HAP-1 (cell line): ENCODE measurements at regions not wholly inside any gene's neighbourhood (a gene's known extent, or its start where the extent isn't known, plus 50 kb on each side); places are given as distances from the start of the nearest gene placed in this dataset.

Experiments used
- DNase-seq, 2 experiments: peaks; one replicate each; pipeline ENCODE4 v3.0.0-alpha.2; 2016 to 2020; ENCODE audit warnings: low spot score in 2 of 2
- H3K27me3 ChIP-seq: fragments of 250-450 bp; sonication (Bioruptor Pico); 2 replicates; pipeline ENCODE4 v1.5.1; 2020; ENCODE audit warnings: low read depth, mild to moderate bottlenecking, moderate library complexity
- H3K36me3 ChIP-seq: fragments of 250-450 bp; sonication (Bioruptor Pico); replicated peaks from 2 replicates; pipeline ENCODE4 v1.5.1; 2020; ENCODE audit warnings: mild to moderate bottlenecking
- H3K4me1 ChIP-seq: fragments of 250-450 bp; sonication (Bioruptor Pico); 2 replicates; pipeline ENCODE4 v1.5.1; 2020; ENCODE audit warnings: mild to moderate bottlenecking
- H3K4me3 ChIP-seq: fragments of 250-450 bp; sonication (Bioruptor Pico); 2 replicates; pipeline ENCODE4 v1.5.1; 2020; ENCODE audit warnings: mild to moderate bottlenecking, moderate library complexity
- H3K9me3 ChIP-seq: fragments of 250-450 bp; sonication (Bioruptor Pico); 2 replicates; pipeline ENCODE4 v1.5.1; 2020; ENCODE audit warnings: mild to moderate bottlenecking, moderate library complexity
- in situ Hi-C: fragments of 300-500 bp; cut with MboI; formaldehyde crosslinking; loops from 3 replicates; pipeline ENCODE4 v1.14.3; 2020; ENCODE audit warnings: low sequenced_read_pairs, inconsistent platforms, mixed read lengths

DNA sequence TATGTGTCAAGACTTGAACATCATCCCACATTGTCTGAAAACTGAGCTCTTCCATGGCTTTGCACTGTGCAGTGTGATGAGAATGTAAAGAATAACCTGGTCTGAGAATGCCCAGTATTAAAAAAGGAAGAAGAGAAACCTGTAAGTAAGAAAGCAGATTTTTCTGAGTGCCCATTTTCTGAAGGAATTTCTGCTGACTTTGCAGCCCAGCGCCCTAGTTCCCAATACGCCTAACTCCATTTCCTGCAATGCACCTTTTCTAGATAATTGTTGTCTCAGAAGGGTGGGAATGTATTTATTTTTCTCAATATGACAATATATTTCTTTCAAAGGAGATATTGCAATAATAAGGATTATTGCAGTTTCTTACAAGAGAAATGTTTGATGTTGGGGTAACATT, 231.5 kb downstream of the HAO1 start:
- Histone ChIP-seq H3K9me3 (no peaks in the 10 kb centered on the region), H3K27me3 (peaks cover 8% of the 10 kb centered on the region), H3K36me3 (no peaks in the 10 kb centered on the region), H3K4me1 (no peaks in the 10 kb centered on the region), H3K4me3 (no peak overlapping the region)
- in situ Hi-C loops = no loop called here
- DNase-seq = no peak

DNA sequence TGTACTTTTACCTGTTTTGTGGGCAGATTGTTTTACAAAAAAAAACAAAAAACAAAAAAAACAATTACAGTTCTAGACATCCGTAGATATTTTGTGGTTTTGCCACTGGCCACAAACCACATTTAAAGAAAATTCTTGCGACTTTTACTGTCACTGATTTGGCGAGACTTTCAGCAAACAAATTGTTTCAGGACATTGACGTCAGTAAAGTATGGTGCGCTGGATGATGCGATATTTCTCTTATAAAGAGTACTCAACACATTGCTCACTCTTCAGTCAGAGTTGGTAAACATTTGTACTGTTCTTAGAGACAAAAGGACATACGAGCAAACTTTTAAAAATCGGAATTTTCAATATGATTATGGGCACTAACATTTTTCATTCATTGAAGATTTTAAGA, 229.8 kb downstream of the HAO1 start:
- in situ Hi-C loops = no loop called here
- no peaks in the 10 kb centered on the region for H3K9me3 ChIP-seq
- no peak for DNase-seq
- H3K27me3 ChIP-seq = peaks cover 8% of the 10 kb centered on the region
- no peaks in the 10 kb centered on the region for H3K36me3 ChIP-seq
- H3K4me1 ChIP-seq = no peaks in the 10 kb centered on the region
- H3K4me3 ChIP-seq = no peak overlapping the region

DNA sequence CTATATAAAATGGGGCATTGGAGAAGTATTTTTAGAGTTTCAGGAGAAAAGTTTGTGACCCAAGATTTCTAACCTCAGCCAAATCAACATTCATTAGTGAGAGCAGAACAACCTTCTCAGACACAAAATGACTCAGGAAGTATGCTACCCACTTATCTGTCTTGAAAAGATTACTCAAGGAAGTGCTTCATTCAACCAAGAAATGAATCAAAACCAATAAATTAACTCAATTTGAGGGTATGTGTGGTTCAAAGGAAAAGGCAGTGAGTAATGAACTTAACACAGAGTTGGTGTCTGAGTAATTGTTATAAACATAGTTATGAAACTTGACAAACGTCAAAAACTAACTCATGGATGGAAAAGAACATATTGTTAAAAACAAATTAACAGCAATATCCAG, 227.6 kb downstream of the HAO1 start:
- Histone ChIP-seq H3K4me3 (no peak overlapping the region), H3K4me1 (no peaks in the 10 kb centered on the region), H3K27me3 (peaks cover 8% of the 10 kb centered on the region), H3K9me3 (no peaks in the 10 kb centered on the region), H3K36me3 (no peaks in the 10 kb centered on the region)
- in situ Hi-C loops = no loop called here
- no peak for DNase-seq

GRCh38 chr20:7714549-7714948, 225.7 kb downstream of the HAO1 start:
- Histone ChIP-seq H3K27me3 (peaks cover 8% of the 10 kb centered on the region), H3K4me3 (no peak overlapping the region), H3K36me3 (no peaks in the 10 kb centered on the region), H3K9me3 (no peaks in the 10 kb centered on the region), H3K4me1 (no peaks in the 10 kb centered on the region)
- in situ Hi-C loops = no loop called here
- DNase-seq = no peak

- Histone ChIP-seq H3K9me3 (no peaks in the 10 kb centered on the region), H3K27me3 (no peaks in the 10 kb centered on the region), H3K36me3 (no peaks in the 10 kb centered on the region), H3K4me3 (no peak overlapping the region), H3K4me1 (no peaks in the 10 kb centered on the region)
- in situ Hi-C loops = no loop called here
- no peak for DNase-seq
Observed at GRCh38 chr20:7716286-7716972, 223.8 kb downstream of the HAO1 start.

- in situ Hi-C loops = no loop called here
- no peak for DNase-seq
- no peaks in the 10 kb centered on the region; the same call in 1 of the 2 replicates for H3K27me3 ChIP-seq
- H3K9me3 ChIP-seq = no peaks in the 10 kb centered on the region
- no peaks in the 10 kb centered on the region for H3K4me1 ChIP-seq
- H3K36me3 ChIP-seq = no peaks in the 10 kb centered on the region
- H3K4me3 ChIP-seq = no peak overlapping the region
Observed at GRCh38 chr20:7722564-7722963, 217.7 kb downstream of the HAO1 start.

DNA sequence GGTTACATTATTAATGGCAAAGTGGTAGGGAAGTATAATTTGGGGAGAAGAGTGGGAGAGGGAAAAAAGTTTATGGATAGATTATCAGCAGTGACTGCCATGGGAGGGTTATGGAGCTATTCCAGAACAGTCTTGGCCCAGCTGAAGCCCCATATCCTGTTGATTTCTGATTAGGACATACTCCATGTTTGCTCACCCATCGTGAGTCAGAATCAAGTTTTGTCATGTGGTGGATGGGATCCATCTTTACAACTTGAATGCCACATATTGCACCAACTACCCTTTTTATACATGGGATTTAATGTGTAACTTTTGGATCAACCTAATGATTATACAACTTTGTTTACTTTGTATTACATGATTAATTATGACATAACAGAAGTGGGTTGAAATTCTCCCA, 217.0 kb downstream of the HAO1 start:
- in situ Hi-C loops = no loop called here
- Histone ChIP-seq H3K36me3 (no peaks in the 10 kb centered on the region), H3K4me3 (no peak overlapping the region), H3K27me3 (no peaks in the 10 kb centered on the region; the same call in 1 of the 2 replicates), H3K9me3 (no peaks in the 10 kb centered on the region), H3K4me1 (no peaks in the 10 kb centered on the region)
- DNase-seq = no peak

DNA sequence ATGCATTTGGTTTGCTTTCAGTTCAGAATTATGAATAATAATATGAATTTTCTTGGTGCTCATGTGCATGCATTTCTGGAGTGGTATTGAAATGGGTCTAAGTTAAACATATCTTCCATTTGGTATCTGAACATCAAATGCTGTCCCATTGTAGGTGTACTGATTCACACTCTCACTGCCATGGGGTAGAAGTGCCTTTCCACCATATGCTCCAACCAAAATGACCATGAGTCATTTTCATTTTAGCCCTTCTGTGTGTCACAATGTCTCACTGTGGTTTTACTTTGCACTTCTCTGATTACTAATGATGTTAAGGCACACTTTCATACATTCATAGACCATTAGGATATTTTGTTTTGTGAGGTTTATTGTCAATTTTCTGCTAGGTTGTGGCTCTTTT, 211.9 kb downstream of the HAO1 start:
- H3K9me3 ChIP-seq = no peaks in the 10 kb centered on the region
- no peaks in the 10 kb centered on the region for H3K36me3 ChIP-seq
- in situ Hi-C loops = no loop called here
- no peaks in the 10 kb centered on the region; the same call in 1 of the 2 replicates for H3K27me3 ChIP-seq
- H3K4me1 ChIP-seq = no peaks in the 10 kb centered on the region
- H3K4me3 ChIP-seq = no peak overlapping the region
- DNase-seq = no peak

GRCh38 chr20:7734216-7734615, 206.0 kb downstream of the HAO1 start:
- Histone ChIP-seq H3K4me1 (no peaks in the 10 kb centered on the region), H3K27me3 (no peaks in the 10 kb centered on the region), H3K4me3 (no peak overlapping the region), H3K9me3 (no peaks in the 10 kb centered on the region), H3K36me3 (no peaks in the 10 kb centered on the region)
- in situ Hi-C loops = no loop called here
- no peak for DNase-seq

DNA sequence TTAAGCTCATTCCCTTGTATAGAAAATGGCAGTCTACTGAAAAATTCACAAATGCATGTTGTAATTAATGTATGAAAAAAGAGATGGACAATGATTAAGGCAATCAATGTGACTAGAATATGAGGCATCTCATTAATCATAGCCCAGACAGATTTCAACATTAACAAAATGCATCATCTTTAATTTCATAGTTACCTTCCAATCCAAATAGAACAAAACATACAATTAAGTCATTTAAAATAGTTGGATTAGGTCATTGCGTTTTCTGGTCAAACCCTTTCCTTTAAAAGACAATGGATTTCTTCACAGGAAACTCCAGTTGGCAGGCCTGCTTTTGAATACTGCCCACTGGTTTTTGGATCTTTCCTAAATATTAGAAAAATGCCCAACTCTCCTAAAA, 203.9 kb downstream of the HAO1 start:
- Histone ChIP-seq H3K4me3 (no peak overlapping the region), H3K27me3 (no peaks in the 10 kb centered on the region), H3K4me1 (no peaks in the 10 kb centered on the region), H3K36me3 (no peaks in the 10 kb centered on the region), H3K9me3 (no peaks in the 10 kb centered on the region)
- in situ Hi-C loops = no loop called here
- DNase-seq = no peak

DNA sequence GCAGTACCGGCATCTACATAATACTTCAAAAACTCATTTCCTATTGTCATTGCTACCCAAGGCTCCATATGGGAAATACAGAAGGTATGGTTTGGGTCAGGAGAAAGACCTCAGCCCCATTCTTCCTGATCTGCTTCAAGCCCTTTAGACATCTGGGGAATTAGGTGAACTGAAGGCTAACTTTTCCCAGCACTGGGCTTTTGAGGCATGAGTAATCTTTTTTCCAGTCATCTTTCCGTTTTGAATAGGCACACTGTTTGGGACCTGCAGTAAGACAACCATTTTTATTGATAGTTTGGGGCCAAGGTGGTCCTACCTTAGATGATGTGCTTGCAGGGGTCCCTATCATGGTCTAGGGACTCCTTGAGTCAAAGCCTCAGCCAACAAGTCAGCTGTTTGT, 198.4 kb downstream of the HAO1 start:
- in situ Hi-C loops = no loop called here
- H3K27me3 ChIP-seq = no peaks in the 10 kb centered on the region

DNA sequence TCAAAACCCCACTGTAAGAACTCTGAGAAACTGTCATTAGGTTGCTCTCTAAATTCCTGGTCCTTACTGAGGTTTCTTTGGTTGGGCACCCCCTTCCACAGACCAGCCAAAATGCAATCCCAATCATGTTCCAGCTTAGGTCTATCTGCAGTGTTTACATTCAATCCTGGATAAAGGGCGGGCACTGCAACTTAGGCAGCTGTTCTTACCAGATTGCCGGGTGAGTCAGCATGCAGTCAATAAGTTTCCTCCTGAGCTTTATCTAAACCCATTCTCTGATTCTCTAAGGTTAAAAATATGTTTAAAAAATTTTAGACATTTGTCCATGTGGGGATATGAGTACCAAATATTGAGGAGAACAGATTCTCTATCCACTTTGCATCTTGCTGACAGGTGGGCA, 197.8 kb downstream of the HAO1 start:
- no peaks in the 10 kb centered on the region for H3K4me1 ChIP-seq
- H3K4me3 ChIP-seq = no peak overlapping the region
- no peaks in the 10 kb centered on the region for H3K36me3 ChIP-seq
- no peaks in the 10 kb centered on the region for H3K27me3 ChIP-seq
- in situ Hi-C loops = no loop called here
- no peaks in the 10 kb centered on the region for H3K9me3 ChIP-seq
- DNase-seq = no peak

More for the DNA sequence above, 198.4 kb downstream of the HAO1 start:
- Histone ChIP-seq H3K4me1 (no peaks in the 10 kb centered on the region), H3K36me3 (no peaks in the 10 kb centered on the region), H3K4me3 (no peak overlapping the region), H3K9me3 (no peaks in the 10 kb centered on the region)
- DNase-seq = no peak

DNA sequence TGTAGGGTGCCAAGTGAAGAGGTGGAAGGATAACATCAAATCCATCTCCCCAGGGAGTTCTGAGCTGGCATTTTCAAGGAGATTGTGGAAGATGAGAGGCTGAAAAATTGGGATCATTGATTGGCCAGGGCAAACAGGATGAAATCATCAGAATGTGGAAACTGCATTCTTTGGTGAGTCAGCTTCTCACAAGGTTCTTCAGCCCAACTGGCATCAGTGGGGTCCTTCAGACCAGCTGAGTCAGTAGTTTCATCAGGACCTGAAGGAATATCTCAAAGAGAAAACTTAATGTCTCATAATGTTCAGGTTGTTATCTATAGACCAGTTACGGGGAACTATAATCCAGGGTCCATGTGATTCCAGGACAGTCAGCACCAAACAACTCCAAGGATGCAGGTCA, 195.8 kb downstream of the HAO1 start:
- no peaks in the 10 kb centered on the region for H3K9me3 ChIP-seq
- no peaks in the 10 kb centered on the region for H3K4me1 ChIP-seq
- H3K36me3 ChIP-seq = no peaks in the 10 kb centered on the region
- H3K27me3 ChIP-seq = no peaks in the 10 kb centered on the region
- no peak for DNase-seq
- in situ Hi-C loops = no loop called here
- H3K4me3 ChIP-seq = no peak overlapping the region

- Histone ChIP-seq H3K4me1 (no peaks in the 10 kb centered on the region), H3K36me3 (no peaks in the 10 kb centered on the region), H3K27me3 (peaks cover 2% of the 10 kb centered on the region; the same call in 1 of the 2 replicates), H3K4me3 (no peak overlapping the region), H3K9me3 (no peaks in the 10 kb centered on the region)
- DNase-seq = no peak
- in situ Hi-C loops = no loop called here
Observed at GRCh38 chr20:7748624-7749023, 191.6 kb downstream of the HAO1 start.

- no peaks in the 10 kb centered on the region for H3K4me1 ChIP-seq
- no peaks in the 10 kb centered on the region for H3K36me3 ChIP-seq
- in situ Hi-C loops = no loop called here
- H3K27me3 ChIP-seq = peaks cover 2% of the 10 kb centered on the region; the same call in 1 of the 2 replicates
- no peaks in the 10 kb centered on the region for H3K9me3 ChIP-seq
- no peak for DNase-seq
- H3K4me3 ChIP-seq = no peak overlapping the region
Observed at GRCh38 chr20:7754102-7754501, 186.2 kb downstream of the HAO1 start.
